ENCODE measurements at regions not wholly inside any gene's neighbourhood (a gene's known extent, or its start where the extent isn't known, plus 50 kb on each side); places are given as distances from the start of the nearest gene placed in this dataset.

GRCh38 chr11:24373516-24373915, 123.3 kb upstream of the LUZP2 start:
- TF ChIP-seq CTCF (IDR thresholded peaks at IDR 0.05): no peak
- TF ChIP-seq POLR2A (IDR thresholded peaks at IDR 0.05): no peak
